ENCODE measurements at regions not wholly inside any gene's neighbourhood (a gene's known extent, or its start where the extent isn't known, plus 50 kb on each side); places are given as distances from the start of the nearest gene placed in this dataset.

GRCh38 chr2:120520454-120520853 lies 174.5 kb downstream of the INHBB start:
- no peak for DNase-seq

DNA sequence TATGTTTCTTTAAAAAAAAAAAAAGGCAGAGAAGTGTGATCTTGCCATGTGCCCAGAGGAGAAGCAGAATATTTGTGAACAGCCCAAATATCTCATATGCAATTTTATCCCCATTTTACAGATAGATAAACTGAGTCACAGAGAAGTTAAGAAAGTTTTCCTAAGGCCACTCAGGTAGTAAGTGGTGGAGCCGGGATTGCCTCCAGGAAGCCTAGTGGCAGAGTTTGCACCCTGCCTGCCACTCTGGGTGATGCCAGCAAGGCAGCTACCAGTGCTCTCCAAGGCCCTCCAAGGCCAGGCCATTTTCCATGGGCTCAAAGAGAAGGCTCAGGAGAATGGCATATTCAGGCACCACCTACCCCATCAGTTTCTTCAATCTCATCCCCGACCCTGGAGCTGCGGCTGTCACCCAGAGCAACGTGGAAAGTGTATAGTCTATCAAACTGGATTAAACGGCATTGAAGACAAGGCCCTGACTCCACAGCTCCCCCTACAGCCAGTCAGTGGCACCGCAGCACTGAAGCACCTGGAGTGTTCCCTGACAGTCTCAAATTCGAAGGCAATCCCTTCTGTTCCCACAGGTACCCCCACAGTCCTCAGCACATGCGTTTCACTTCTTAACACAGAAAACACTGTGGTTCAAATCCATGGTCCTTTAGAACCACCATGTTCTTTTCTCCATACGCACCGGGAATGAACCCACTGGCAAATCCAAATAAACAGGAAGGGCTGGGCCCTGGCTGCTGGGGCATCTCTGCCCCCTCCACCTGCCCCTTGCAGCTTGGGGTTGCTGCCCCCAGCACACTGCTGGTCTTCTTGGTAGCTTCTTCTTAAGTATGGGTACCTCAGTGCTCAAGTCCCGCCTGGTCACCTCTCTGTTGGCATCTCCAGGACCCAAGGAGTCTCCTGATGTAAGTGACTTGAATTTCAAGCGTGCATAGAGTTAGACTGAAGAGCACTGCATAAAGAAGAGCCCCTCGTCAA lies 175.3 kb downstream of the INHBB start:
- DNase-seq = peak; percentile 5

GRCh38 chr2:120522151-120522751 lies 176.3 kb downstream of the INHBB start:
- DNase-seq = no peak

DNA sequence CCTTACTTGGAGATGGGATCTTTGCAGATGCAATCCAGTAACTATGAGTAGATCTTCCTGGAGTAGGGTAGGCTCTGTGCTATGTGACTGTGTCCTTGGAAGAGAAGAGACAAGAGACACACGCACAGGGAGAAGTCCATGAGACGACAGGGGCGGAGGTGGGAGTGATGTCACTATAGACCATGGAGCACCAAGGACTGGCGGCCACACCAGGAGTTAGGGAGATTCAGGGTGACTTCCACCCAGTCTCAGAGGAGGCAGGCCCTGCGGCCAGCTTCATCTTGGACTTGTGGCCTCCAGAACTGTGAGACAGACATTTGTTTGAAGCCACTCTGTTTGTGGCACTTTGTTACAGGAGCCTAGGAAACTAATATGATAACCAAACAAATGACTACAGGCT lies 177.8 kb downstream of the INHBB start:
- DNase-seq = no peak

GRCh38 chr2:120524174-120524573 lies 178.2 kb downstream of the INHBB start:
- no peak for DNase-seq

DNA sequence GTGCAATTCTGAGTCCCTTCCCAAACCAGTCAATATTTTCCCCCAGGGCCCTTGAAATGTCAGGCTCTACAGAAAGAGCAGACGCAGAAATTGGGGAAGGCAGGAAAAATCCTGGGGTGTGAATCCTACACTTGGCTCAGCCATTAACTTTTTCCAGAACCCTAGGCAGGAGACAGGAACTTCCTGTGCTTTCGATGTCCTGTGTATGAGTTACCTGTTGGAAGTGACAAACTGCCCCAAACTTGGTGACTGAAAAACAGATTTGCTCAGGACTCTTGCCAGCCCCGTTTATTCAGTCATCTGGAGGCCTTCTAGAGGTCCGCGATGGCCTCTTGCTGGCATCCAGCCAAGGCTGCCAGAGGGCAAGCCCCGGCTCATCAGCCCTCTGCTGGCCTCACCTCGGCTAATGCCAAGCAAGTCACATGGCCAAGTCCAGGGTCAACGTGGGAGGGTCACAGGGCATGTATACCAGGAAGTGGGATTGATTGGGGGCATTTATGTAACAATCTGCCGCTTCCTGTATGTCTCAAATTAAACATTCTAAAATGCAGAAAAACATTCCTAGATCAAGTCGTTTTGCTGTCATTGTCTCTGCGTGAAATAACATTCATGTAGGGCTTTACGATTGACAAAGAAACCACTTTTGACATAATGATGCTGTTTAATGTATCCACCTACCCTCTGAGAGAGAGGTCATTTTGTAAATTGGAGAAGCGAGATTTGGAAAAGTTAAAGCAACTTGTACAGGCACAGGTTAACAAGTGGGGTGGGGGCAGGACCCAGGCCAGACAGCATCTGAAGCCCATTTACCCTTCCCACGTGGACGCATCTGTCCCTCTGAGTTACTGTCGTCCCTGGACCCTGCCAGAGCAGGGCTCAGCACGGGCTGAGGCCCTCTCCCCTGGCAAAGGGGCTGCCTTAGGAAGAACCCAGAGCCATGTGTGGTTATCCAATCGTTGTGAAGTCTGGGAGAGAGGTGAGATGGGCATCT lies 179.4 kb downstream of the INHBB start:
- no peak for DNase-seq

DNA sequence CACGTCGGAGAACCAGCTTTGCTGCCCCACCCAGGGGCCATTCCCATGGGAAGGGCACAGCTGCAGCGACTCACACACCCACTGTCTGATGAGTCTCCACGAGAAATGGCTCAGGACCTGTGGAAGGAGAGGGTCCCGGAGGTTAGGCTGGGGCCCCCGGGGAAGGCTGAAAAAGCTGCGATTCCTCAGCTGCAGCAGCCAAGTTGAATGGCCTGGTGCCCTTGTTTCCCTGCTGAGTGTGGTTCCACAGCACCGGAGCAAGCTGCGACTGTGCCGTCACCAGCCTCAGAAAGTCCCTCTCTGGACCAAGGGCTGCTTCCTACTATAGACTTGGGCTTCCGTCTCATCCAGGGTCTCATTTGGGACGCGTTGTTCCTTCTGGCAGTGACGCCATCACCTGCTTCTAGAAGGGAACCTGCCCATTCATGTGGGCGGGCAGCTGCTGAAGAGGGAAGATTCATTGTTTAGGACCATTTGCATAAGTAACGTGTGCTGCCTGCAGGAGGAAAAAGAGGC lies 180.2 kb downstream of the INHBB start:
- no peak for DNase-seq

DNA sequence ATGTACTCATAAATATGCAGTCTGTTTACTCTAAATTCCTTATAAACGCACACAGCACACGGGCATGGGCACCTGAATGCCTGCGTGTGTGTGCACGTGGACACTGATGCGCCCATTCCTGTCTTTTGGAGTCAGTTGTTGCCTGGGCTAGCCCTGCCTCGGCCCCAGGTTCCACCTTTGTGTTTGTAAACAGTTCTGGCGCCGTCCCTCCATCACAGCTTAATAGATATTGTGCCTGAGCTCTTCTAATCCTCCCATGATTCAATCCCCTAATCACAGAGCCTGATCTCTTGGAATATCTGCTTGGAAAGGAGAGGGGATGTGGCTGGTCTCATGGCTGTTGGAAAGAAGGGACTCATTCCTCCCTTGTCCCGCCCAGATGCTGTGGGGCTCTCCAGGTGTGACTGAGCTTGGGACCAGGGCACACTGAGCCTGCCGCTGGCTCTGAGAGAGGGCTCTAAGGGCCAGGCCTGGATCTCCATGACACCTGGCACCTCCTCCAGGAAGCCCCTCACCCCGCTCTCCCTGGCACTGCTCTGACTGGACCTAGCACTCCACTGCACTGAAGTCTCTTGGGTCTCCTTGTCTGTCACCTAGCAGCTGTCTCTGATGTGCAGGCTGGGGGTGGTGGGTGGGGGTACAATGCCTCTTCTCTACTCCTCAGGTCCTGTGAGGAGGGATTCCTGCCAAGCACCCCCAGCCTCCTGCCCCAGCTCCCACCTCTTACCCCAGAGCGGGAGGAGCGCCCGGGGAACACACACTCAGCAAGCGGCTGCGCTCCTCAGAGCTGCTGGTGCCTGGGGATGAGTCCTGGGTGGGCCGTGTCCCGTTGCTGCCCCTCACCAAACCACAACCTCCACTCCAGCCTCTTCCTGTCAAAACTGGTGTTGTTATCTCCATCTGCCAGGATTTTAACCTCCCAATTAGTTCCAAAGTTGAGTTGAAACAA lies 181.3 kb downstream of the INHBB start:
- no peak for DNase-seq

- DNase-seq = no peak
These were observed 182.2 kb downstream of the INHBB start for GRCh38 chr2:120528051-120528692.

DNA sequence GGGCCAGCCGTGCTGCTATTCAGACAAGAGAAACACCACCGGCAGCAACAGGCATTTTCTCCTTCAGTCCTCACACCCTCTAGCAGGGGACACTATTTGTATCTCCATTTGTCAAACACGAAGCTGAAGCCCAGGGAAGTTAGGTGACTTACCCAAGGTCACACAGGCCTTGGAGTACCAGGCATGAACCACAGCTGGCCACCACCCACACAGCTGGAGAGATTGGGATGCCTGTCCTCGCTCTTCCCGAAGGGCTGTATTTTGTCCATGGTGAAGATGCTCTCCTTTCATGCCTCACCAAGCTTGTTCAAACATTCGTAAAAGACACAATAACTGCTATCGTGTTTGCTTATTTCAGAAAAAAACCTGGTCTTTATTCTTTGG lies 182.7 kb downstream of the INHBB start:
- no peak for DNase-seq

DNA sequence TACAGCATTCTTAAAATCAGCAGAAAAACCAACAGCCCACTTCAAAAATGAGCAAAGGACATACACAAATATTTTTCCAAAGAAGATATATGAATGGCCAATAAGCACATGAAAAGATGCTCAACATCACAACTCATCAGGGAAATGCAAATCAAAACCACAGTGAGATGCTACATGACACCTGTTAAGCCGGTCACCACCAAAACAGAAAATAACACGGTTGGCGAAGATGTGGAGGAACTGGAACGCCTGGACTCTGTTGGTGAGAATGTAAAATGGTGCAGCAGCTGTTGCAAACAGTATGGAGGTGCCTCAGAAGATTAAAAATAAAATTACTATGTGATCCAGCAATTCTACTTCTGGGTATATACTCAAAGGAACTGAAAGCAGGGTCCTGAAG lies 184.8 kb downstream of the INHBB start:
- DNase-seq = no peak

DNA sequence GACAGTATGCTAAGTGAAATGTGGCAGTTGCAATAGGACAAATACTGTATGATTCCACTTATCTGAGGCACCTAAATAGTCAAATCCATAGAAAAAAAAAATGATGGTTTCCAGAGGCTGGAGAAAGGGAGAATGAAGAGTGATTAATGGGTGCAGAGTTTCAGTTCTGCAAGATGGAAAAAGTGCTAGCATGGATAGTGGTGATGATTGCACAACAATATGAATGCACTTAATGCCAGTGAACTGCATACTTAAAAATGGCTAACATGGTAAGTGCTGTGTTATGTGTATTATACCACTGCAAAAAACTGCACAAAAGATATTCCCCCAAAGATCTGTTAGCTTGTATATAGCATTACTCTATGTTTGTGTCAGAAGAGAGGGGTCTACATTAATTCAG lies 185.4 kb downstream of the INHBB start:
- no peak for DNase-seq

GRCh38 chr2:120531863-120532600 lies 186.1 kb downstream of the INHBB start:
- no peak for DNase-seq

DNA sequence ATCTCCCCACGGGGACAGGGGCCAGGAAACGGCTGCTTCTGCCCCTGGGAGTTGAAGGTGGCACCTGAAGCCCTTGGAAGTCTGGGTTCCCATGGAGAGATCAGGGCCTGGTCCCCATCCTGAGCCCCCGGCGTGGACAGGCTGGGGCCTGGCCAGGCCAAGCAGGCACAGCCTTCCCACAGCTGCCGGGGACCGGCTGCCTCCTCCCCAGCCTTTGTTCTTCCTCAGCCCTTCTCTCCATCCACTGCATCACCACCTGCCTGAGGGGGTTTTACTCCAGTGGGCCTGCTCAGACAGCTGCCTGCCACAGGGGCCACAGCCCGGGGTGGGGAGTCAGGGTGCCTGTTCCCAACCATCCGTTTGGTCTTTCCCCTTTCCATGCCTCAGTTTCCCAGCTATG lies 187.7 kb downstream of the INHBB start:
- DNase-seq = no peak

- no peak for DNase-seq
These were observed 188.5 kb downstream of the INHBB start for GRCh38 chr2:120534457-120534856.

DNA sequence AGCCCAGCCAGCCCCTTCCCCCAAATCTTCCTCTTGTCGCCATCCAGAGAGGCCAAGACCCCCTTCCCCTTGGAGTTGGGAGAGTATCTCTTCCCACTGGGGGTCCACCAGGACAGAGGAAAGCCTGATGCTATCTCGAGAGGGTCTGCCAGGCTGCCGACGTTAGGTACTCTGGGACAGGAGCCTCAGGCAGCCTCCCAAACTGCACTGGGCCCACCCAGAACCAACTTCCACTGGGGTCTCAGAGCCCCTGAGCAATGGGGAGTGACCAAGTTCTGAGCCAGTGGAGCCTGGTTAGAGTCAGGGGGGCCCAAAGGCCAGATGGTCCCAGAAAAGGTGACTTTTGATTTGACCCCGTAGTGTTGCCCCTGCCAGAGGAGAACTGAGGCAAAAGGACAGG lies 189.1 kb downstream of the INHBB start:
- DNase-seq = no peak

DNA sequence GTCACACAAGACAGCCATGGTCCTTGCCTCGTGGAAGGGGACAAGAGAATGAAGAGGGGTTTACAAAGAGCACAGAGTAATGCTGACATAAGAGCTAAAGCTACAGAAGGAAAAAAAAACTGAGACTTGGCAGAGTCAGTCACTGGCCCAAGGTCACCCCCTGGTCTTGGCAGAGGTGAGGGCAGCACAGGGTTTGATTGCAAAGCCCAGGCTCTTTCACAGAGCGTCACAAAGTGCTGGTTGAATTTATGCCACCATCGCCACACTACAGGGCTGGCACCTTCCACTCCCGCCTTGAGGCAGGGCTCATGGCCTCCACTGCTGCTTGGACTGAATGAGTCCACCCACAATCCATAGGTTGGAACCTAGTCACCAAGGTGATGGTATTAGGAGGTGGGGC lies 190.2 kb downstream of the INHBB start:
- no peak for DNase-seq

GRCh38 chr2:120538691-120539423 lies 192.9 kb downstream of the INHBB start:
- DNase-seq = peak; percentile 13

- DNase-seq = no peak
These were observed 193.5 kb downstream of the INHBB start for GRCh38 chr2:120539424-120539936.
